Neuronal stem cell (in vitro differentiated cells): ENCODE measurements at regions not wholly inside any gene's neighbourhood (a gene's known extent, or its start where the extent isn't known, plus 50 kb on each side); places are given as distances from the start of the nearest gene placed in this dataset.

ENCODE experiments used
- DNase-seq: peaks from one replicate; pipeline ENCODE4 v3.0.0-alpha.2; 2013; ENCODE audit warnings: low spot score
- H2AFZ ChIP-seq: one replicate; pipeline ENCODE4 v1.6.1; 2013; ENCODE audit warnings: mild to moderate bottlenecking, low read length, inconsistent platforms
- H2AK5ac ChIP-seq: 2 replicates; pipeline ENCODE4 v1.6.1; 2013; ENCODE audit warnings: low read depth, mild to moderate bottlenecking, inconsistent platforms, low read length, moderate library complexity, mixed read lengths
- H2BK120ac ChIP-seq: 2 replicates; pipeline ENCODE4 v1.6.1; 2013; ENCODE audit warnings: low read depth, mild to moderate bottlenecking, inconsistent platforms, low read length, moderate library complexity, mixed read lengths
- H2BK12ac ChIP-seq: one replicate; pipeline ENCODE4 v1.6.1; 2013; ENCODE audit warnings: low read length, inconsistent platforms
- H2BK15ac ChIP-seq: 2 replicates; pipeline ENCODE4 v1.6.1; 2013; ENCODE audit warnings: mild to moderate bottlenecking, low read length, inconsistent platforms, mixed read lengths
- H2BK5ac ChIP-seq: one replicate; pipeline ENCODE4 v1.6.1; 2013; ENCODE audit warnings: inconsistent platforms, mild to moderate bottlenecking, low read length, moderate library complexity
- H3K14ac ChIP-seq: one replicate; pipeline ENCODE4 v1.6.1; 2013; ENCODE audit warnings: low read length, inconsistent platforms
- H3K18ac ChIP-seq: 2 replicates; pipeline ENCODE4 v1.6.1; 2013; ENCODE audit warnings: low read length, inconsistent platforms
- H3K23ac ChIP-seq: 2 replicates; pipeline ENCODE4 v1.6.1; 2013; ENCODE audit warnings: low read depth, mild to moderate bottlenecking, mixed read lengths, low read length, inconsistent platforms; ENCODE audit not compliant: poor library complexity
- H3K27ac ChIP-seq: replicated peaks from 3 replicates; pipeline ENCODE4 v1.5.1; 2013; ENCODE audit warnings: low read length, inconsistent platforms
- H3K27me3 ChIP-seq, 3 experiments: 2 replicates each; pipeline ENCODE4 v1.6.1; 2013; ENCODE audit warnings: low read length in 3 of 3, mild to moderate bottlenecking in 2 of 3, inconsistent platforms in 1 of 3, low read depth in 1 of 3, mixed read lengths in 1 of 3, moderate library complexity in 1 of 3; ENCODE audit not compliant: control insufficient read depth in 3 of 3, insufficient read depth in 3 of 3
- H3K36me3 ChIP-seq, 2 donors: replicated peaks in 1 of 2; 2 replicates each; pipeline ENCODE4 v1.6.1; 2013; ENCODE audit warnings: low read length in 2 of 2; ENCODE audit not compliant: control insufficient read depth in 2 of 2, insufficient read depth in 2 of 2
- H3K4ac ChIP-seq: 2 replicates; pipeline ENCODE4 v1.6.1; 2013; ENCODE audit warnings: inconsistent platforms, mild to moderate bottlenecking, low read length, moderate library complexity
- H3K4me1 ChIP-seq, 2 donors: 1 replicate in 1 of 2; 2 replicates in 1 of 2; pipeline ENCODE4 v1.6.1; 2013; ENCODE audit warnings: low read length in 2 of 2, low read depth in 1 of 2; ENCODE audit not compliant: control insufficient read depth in 2 of 2, insufficient read depth in 1 of 2
- H3K4me2 ChIP-seq: one replicate; pipeline ENCODE4 v1.6.1; 2013; ENCODE audit warnings: mild to moderate bottlenecking, low read length, inconsistent platforms; ENCODE audit not compliant: insufficient read depth, poor library complexity, severe bottlenecking
- H3K4me3 ChIP-seq, 2 donors: 2 replicates each; pipeline ENCODE4 v1.5.1; 2013; ENCODE audit warnings: low read length in 2 of 2, mild to moderate bottlenecking in 2 of 2, inconsistent platforms in 1 of 2, moderate library complexity in 1 of 2
- H3K79me1 ChIP-seq: one replicate; pipeline ENCODE4 v1.6.1; 2013; ENCODE audit warnings: low read depth, mild to moderate bottlenecking, inconsistent platforms, low read length, moderate library complexity
- H3K9ac ChIP-seq: one replicate; pipeline ENCODE4 v1.6.1; 2013; ENCODE audit warnings: mild to moderate bottlenecking, low read depth, low read length, inconsistent platforms; ENCODE audit not compliant: poor library complexity
- H3K9me3 ChIP-seq, 2 donors: replicated peaks in 1 of 2; 2 replicates each; pipeline versions ENCODE3 to v1.6.1; 2013; ENCODE audit warnings: low read length in 2 of 2, mild to moderate bottlenecking in 2 of 2, inconsistent platforms in 1 of 2, low read depth in 1 of 2, mixed read lengths in 1 of 2, moderate library complexity in 1 of 2; ENCODE audit not compliant: control insufficient read depth in 2 of 2, insufficient read depth in 1 of 2
- H4K8ac ChIP-seq: one replicate; pipeline ENCODE4 v1.6.1; 2013; ENCODE audit warnings: low read depth, mild to moderate bottlenecking, inconsistent platforms, low read length, moderate library complexity
- H4K91ac ChIP-seq: one replicate; pipeline ENCODE4 v1.6.1; 2013; ENCODE audit warnings: low read length, low read depth, mild to moderate bottlenecking, inconsistent platforms; ENCODE audit not compliant: poor library complexity
- WGBS, 2 donors: extraction: QIAGEN DNeasy Blood & Tissue Kit; methylation state at CpG; one replicate each; pipeline ENCODE4 v1.1.7; 2013; ENCODE audit warnings: missing lambda C conversion rate in 2 of 2, mixed read lengths in 1 of 2; ENCODE audit not compliant: insufficient read length in 2 of 2, insufficient replicate concordance in 1 of 2; ENCODE audit errors: extremely low coverage in 2 of 2; 5-methylcytosine and 5-hydroxymethylcytosine counted together

- no peak overlapping the region for H3K4me2 ChIP-seq
These were observed 1177.4 kb upstream of the LRRTM1 start for GRCh38 chr2:81481994-81482368.

GRCh38 chr2:81481242-81481993 is 1176.9 kb upstream of the LRRTM1 start:
- Histone ChIP-seq H3K4ac (no peak overlapping the region), H3K14ac (peak overlapping the region; percentile 89), H3K23ac (peak overlapping the region; percentile 98), H2AFZ (peak overlapping the region; percentile 49), H3K79me1 (peaks cover 4% of the 10 kb centered on the region), H2AK5ac (peak overlapping the region; percentile 32), H4K8ac (peak overlapping the region; percentile 65), H2BK15ac (peak overlapping the region; percentile 49), H2BK120ac (peak overlapping the region; percentile 61), H2BK12ac (no peak overlapping the region), H3K36me3 (no peaks in the 10 kb centered on the region), H3K4me1 (no peaks in the 10 kb centered on the region), H3K27me3 (no peaks in the 10 kb centered on the region), H3K9me3 (peaks cover 0 to 9% of the 10 kb centered on the region in 2 donors), H4K91ac (no peak overlapping the region), H3K27ac (no peak overlapping the region), H3K4me2 (no peak overlapping the region), H3K18ac (peak overlapping the region; percentile 80), H3K9ac (peak overlapping the region; percentile 44), H2BK5ac (no peak overlapping the region), H3K4me3 (no peak overlapping the region)
- DNase-seq: no peak
- WGBS, 2 donors: no CpG with 5 or more reads among the region's 39 CpGs

More at GRCh38 chr2:81481994-81482368, 1177.4 kb upstream of the LRRTM1 start:
- Histone ChIP-seq H4K8ac (no peak overlapping the region), H3K14ac (no peak overlapping the region), H3K27ac (no peak overlapping the region), H3K79me1 (peaks cover 4% of the 10 kb centered on the region), H3K36me3 (no peaks in the 10 kb centered on the region), H3K4ac (no peak overlapping the region), H3K4me3 (no peak overlapping the region), H3K9ac (no peak overlapping the region), H2BK12ac (no peak overlapping the region), H3K23ac (no peak overlapping the region), H3K9me3 (peaks cover 0 to 9% of the 10 kb centered on the region in 2 donors), H3K4me1 (no peaks in the 10 kb centered on the region), H3K18ac (no peak overlapping the region), H2AFZ (peak overlapping the region; percentile 49), H2BK120ac (no peak overlapping the region), H2AK5ac (no peak overlapping the region), H3K27me3 (no peaks in the 10 kb centered on the region), H4K91ac (no peak overlapping the region), H2BK5ac (no peak overlapping the region), H2BK15ac (no peak overlapping the region)
- no CpG with 5 or more reads among the region's 5 CpGs for WGBS, 2 donors
- no peak for DNase-seq

GRCh38 chr2:81467096-81467495 is 1162.5 kb upstream of the LRRTM1 start:
- H2BK120ac ChIP-seq: no peak overlapping the region
- no CpG with 5 or more reads among the region's 29 CpGs for WGBS, 2 donors
- H2BK5ac ChIP-seq: no peak overlapping the region
- H3K36me3 ChIP-seq: no peaks in the 10 kb centered on the region
- no peak overlapping the region for H3K9ac ChIP-seq
- H2BK15ac ChIP-seq: no peak overlapping the region
- no peak overlapping the region for H3K4me2 ChIP-seq
- DNase-seq: no peak
- H2AFZ ChIP-seq: no peak overlapping the region
- H2AK5ac ChIP-seq: peak overlapping the region; percentile 39
- H3K27ac ChIP-seq: no peak overlapping the region
- peaks cover 0 to 3% of the 10 kb centered on the region in 2 donors for H3K4me1 ChIP-seq
- no peak overlapping the region for H4K8ac ChIP-seq
- H3K9me3 ChIP-seq: peaks cover 0 to 3% of the 10 kb centered on the region in 2 donors
- no peaks in the 10 kb centered on the region for H3K79me1 ChIP-seq
- H4K91ac ChIP-seq: no peak overlapping the region
- H3K27me3 ChIP-seq: no peaks in the 10 kb centered on the region
- H2BK12ac ChIP-seq: no peak overlapping the region
- no peak overlapping the region for H3K18ac ChIP-seq
- H3K14ac ChIP-seq: no peak overlapping the region
- H3K4me3 ChIP-seq: no peak overlapping the region
- no peak overlapping the region for H3K4ac ChIP-seq
- no peak overlapping the region for H3K23ac ChIP-seq

GRCh38 chr2:81462420-81462819 is 1157.9 kb upstream of the LRRTM1 start:
- WGBS, 2 donors: no CpG with 5 or more reads among the region's 2 CpGs
- no peaks in the 10 kb centered on the region for H3K36me3 ChIP-seq
- DNase-seq: no peak

More at GRCh38 chr2:81462420-81462819, 1157.9 kb upstream of the LRRTM1 start:
- H3K79me1 ChIP-seq: no peaks in the 10 kb centered on the region
- H3K9ac ChIP-seq: no peak overlapping the region
- no peak overlapping the region for H2BK15ac ChIP-seq
- H3K18ac ChIP-seq: no peak overlapping the region
- no peaks in the 10 kb centered on the region for H3K27me3 ChIP-seq
- no peak overlapping the region for H3K27ac ChIP-seq
- no peak overlapping the region for H2BK120ac ChIP-seq
- H3K23ac ChIP-seq: no peak overlapping the region
- no peak overlapping the region for H3K4ac ChIP-seq
- no peak overlapping the region for H4K8ac ChIP-seq
- H3K4me1 ChIP-seq: peaks cover 0 to 3% of the 10 kb centered on the region in 2 donors
- no peak overlapping the region for H2AK5ac ChIP-seq
- H2BK12ac ChIP-seq: no peak overlapping the region
- H3K4me3 ChIP-seq: no peak overlapping the region
- H4K91ac ChIP-seq: no peak overlapping the region
- H2BK5ac ChIP-seq: no peak overlapping the region
- H2AFZ ChIP-seq: no peak overlapping the region
- no peak overlapping the region for H3K14ac ChIP-seq
- peaks cover 0 to 3% of the 10 kb centered on the region in 2 donors for H3K9me3 ChIP-seq
- H3K4me2 ChIP-seq: no peak overlapping the region
